Activated CD4-positive, alpha-beta T cell treated with anti-CD3 and anti-CD28 coated beads, Interleukin-2, amount 50 U/mL, for 48 hours (primary cell): ENCODE measurements at regions not wholly inside any gene's neighbourhood (a gene's known extent, or its start where the extent isn't known, plus 50 kb on each side); places are given as distances from the start of the nearest gene placed in this dataset.
A peak's percentile ranks its signal among the peaks of the same experiment; 100 is the strongest.

ENCODE experiments used
- DNase-seq, 2 experiments: peaks; one replicate each; pipeline ENCODE4 v3.0.0-alpha.2; 2020

DNA sequence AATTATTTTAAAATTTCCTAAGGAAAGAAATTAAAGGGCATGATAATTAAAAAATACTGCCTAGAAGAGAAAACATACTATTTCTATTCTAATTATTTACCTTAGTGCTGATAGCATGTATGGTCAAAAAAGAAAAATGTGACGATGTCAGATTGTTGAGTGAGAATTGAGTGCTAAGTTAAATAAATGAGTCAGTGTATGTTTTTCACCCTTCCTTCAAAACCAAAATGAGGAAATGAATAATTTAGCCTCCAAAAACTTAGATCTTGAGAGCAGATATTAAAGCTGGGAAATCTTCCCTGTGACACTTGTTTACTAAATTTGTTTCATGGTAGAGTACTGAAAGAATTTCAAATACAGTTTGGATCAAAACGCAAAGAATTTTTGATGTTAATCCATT is 58.6 kb upstream of the NYAP2 start:
- no peak for DNase-seq

DNA sequence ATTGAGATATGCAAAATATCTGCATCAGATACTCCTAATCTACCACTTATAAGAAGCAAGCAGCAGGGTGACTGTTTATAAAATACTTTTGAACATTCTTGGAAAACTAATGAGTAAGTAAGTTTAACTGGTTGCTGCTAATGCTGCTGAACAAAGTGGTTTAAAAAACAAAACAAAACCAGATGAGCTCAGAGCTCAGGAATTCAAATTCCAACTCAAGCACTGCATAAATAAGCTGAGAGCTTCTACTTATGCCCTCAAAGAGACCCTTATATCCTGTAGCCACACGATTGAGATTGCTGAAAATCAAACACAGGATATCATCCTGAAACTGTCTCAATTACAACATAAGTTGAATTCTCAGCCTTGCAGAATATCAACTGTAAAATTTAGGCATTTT is 62.3 kb upstream of the NYAP2 start:
- no peak for DNase-seq

DNA sequence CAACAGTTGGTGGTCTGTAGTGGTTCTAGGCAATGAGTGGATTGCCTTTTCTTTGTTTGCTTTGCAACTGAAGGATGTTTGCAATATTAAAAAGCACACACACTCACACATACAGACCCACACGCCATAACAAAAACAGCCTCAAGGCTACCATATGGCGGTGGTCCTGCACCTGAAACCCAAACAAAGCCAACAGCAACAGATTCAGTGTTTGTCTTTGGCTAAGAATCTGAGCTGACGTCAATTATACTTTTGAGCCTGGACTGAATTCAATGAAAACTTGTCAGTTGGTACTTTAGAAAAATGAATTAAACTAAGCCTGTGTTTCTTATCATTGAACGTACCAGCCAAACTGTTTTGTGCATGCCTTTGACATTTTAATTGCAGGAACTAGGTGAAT is 65.0 kb upstream of the NYAP2 start:
- DNase-seq, result no peak

DNA sequence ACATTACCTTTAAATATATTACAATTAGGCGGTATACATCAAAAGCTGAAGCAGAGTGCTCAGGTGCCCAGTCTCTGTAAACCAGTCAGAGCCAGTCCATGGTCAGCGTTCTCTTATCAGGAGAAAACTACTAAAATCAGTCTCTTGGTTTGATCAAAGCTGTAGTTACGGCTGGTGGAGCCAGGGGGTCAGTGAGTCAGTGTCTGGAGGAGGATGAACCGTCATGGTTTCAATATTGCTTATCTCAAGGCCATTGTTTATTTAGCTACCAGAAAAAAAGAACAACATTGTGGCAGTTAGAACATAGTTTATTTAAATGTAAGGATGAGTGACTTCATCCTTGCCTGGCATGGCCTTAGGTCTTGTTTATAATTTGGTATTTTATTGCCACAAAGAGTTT is 71.3 kb upstream of the NYAP2 start:
- no peak for DNase-seq

DNA sequence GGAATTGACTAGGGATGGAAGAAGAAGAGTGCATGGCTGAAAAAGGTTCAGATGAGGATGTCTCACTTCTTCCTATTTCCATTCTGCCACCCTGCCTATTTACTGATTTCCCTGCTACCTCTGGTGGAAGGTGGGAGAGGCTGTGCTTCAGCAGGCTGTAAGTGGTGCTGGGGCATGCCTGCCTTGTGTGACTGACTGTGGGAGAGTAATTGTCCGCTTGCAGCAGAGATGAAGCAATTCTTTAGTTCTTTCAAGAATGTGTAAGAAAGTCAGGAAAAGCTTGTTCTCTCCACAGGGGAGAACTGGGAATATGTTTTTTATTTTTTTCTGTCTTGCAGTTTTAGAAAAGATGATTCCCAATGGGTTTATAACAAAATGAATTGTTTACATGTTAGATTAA is 72.5 kb upstream of the NYAP2 start:
- DNase-seq, result no peak

DNA sequence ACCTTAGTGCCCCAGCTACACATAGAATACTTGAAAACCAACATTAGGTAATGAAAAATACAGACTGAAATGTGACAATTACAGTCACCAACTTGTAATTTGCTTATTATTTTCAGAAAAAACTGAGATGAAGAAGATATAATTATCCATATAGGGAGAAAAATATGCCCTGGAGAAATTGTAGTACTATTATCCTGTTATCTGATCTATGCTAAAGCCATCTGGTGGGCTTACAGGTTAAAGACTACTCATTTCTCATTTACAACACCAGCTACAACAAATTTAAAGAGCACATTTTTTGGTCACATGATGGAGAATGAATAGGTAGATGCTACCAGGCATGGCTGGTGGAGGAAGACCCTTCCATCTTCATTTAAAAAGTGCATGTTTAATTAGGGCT is 79.6 kb upstream of the NYAP2 start:
- no peak for DNase-seq

DNA sequence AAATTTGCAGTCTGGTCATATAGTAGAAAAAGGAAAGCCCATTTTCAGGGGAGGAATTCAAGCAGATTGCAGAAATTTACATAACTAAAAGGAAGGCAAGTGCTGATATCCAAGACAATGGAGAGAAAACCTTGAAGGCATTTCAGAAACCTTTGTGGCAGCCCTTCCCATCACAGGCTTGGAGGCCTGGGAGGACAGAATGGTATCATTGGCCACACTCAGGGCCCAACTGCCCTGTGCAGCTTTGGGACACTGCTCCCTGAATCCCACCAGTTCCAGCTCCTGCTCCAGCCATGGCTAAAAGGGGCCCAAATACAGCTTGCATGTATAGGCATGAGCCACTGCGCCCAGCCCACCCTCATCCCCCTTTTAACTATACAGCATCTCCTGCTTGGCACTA is 81.1 kb upstream of the NYAP2 start:
- no peak for DNase-seq

DNA sequence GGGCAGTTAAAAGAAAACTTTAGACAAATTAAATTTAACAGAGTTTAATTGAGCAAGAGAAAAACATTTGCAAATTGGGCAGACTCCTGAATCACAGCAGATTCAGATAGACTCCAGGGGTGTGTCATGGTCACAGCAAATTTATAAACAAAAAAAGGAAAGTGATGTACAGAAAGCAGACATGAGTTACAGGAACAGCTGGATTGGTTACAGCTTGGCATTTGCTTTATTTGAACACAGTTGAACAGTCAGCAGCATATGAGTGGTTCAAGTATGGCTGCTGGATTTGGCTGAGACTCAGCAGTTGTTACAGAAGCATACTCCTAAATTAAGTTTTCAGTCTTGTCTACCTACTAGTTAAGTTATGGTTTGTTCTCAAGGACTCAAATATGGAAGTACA is 82.3 kb upstream of the NYAP2 start:
- DNase-seq, result no peak

DNA sequence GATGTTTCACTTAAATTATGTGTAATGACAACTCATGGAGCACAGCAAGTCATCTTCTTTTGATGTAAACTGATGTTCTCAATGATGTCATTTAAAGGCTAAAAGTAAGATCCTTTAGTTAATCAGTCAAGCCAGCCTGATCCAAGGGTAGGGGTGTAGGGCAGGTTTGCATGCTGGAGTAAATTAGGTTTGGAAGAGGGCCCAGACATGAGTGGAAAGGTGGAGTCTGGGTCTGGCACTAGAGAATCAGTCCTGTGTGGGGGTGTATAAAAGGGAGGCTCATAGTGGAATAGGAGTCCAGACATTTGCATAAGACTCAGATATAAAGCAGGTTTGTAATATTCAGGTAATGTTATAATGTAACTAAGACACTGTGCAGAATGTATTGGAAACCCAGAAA is 88.8 kb upstream of the NYAP2 start:
- no peak for DNase-seq

DNA sequence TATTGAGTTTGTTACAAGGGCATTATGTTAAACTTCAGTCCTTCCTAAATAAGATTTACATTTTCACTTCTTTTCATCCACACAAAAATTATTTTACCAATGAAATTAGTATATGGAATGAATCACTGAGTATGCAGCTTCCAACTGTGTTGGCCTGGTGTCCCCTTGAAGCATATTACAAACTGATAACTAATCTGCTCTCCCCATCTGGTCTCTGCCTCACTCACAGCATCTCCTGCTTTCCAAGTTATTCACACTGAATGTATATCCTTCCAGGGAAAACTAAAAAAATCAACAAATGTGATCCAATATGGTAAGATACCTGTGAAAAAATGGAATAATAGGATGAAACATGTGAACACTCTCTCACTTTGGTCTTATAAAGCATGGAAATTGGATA is 90.0 kb upstream of the NYAP2 start:
- no peak for DNase-seq

DNA sequence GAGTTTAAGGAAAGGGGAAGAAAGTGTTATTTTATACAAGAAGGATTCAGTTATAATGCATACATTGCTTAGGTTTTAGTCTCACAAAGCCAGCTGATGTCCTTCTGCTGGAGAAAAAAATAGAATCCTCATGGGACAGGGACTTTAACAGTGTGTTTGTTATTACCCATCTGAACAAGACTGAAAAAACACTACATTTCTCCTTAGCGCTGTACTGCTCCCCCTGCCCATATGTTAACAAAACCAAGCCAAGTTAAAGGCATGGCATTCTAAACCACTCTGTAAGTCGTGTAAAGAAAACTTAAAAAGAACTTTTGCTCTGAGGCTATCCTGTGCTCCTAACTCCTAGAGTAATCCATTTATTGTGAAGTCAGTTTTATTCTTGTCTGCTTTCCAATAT is 102.6 kb upstream of the NYAP2 start:
- no peak for DNase-seq

DNA sequence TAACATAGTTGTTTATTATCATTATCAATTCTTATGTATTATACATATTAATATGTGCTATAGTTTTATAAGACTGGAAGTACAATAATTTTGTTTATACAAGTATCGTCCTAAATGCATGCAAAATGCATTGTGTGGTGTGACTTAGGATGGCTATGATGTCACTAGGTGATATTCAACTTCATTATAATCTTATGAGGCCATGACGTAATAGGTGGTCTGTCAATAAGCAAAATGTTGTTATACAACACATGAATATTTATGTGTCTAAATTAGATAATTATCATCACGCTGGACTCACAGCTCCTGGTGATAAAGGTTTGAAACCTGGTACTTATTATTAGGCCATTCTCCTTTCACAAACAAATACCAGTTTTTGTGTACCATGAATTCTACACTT is 104.4 kb upstream of the NYAP2 start:
- DNase-seq, result no peak

DNA sequence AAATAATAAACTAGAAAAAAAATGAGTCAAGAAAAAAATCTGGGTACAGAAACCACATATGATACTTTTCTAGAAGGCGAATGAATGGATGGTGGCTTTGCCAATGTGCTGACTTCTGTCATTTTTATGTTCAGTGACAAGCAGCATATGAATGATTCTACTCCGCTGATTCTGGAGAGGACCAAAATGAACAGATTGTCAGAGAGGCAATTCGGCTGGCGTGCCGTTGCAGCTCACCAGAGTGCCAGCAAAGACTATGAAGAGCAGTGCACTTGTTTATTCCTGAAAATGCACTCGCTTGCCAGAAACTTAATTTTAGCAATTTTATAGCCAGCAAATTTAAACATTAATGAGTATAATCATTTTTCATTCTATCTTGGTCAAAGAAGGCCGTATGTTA is 105.9 kb upstream of the NYAP2 start:
- DNase-seq, result no peak

DNA sequence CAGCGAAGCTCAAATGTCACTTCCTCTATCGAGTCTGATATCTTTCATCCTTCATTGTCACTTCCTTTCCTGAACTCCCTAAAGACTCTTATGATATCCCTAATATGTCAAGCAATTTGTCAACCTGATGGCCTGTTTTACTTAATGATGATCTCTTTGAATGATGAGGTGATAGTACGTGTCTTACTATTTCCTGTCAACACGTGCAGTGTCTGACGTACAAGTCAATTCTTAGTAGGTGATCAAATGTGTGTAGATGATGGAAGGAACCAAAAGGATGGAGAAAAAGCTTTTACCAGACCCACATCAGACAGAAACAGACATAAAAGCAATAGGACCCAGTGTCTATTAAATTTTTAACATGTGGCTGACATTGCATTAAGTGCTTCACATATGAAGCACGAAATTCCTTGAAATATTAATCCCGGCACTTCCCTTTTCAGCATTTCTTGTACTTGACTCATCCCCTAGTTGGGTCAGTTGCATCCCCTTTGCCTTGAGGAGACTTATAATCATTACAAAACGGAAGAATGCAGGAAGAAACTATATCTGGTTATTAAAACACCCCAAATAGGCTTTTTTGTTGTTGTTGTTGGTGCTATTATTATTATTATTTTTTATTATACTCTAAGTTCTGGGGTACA is 108.6 kb upstream of the NYAP2 start:
- no peak for DNase-seq

DNA sequence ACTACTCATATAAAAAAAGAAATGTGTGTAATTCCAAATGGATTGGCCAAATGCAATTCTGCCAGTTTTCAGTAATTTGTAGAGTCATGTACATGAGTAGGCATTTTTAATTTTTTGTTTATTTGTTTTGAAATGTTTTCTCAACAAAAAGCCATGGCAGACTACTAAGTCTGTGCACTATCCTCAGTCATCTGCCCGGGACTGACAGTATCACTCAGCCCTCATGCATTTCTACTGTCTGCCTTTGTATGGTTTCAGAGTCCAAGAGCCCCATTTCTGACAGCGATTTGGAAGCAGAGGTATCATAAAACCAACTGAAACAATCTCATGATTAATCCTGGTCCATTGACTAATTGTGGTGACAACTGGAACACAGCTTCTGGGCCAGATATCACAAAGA is 109.9 kb upstream of the NYAP2 start:
- no peak for DNase-seq

DNA sequence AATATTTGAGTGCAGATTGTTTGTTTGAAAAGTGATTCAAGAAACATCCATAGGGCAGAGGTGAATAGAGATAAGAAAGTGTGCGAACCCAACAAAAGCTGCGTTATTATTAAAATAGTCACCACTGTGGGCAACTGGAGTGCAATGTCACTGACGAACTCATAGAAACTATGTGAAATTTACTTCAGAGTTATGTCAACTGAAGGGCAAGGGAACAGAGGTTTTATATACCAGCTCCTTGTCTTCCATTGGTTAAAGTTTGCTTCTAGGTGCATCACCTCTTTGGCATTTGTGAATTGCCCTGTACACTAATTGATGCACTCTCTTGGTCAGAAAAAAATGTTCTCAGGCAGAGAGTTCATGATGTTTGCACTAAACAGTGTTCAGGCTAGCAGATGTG is 110.5 kb upstream of the NYAP2 start:
- DNase-seq, result no peak

DNA sequence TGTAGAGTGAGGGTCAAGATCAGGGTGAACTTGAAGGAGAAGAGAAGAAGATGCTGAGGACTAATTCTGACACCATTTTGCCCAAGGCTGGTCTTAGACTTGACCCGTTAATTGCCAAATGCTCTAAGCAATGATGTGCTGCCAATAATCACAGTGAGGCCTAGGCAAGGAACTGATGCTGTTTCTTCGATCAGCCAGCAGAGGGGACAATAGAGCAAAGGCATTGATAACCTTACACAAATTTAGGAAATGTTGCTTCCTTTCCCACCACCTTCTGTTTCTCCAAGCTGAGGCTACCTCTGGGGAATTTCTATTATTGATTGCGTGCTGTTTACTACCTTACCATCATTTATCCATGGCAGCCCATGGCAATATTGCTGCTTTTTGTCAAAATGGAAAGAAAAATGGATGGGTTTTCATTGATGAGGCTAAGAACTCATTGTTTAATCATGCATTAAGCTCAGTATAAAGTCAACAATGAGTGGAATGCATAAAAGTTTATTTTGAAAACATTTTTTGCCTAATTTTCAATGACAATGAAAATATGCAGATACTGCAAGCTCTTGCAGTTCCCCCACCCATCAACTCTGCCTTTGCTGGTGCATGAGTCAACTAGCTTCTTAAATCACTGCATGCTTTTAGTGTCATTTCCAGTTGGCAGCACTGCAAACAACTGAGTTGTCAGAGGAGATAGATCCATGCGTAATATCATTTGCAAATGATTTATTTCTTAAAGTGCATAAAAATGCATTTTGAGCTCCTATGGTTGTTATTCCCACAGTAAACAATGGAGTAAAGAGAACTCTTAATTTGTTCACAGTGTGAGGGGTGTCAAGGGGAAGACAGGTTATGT is 116.4 kb upstream of the NYAP2 start:
- peak; percentile 2 to 16 for DNase-seq

DNA sequence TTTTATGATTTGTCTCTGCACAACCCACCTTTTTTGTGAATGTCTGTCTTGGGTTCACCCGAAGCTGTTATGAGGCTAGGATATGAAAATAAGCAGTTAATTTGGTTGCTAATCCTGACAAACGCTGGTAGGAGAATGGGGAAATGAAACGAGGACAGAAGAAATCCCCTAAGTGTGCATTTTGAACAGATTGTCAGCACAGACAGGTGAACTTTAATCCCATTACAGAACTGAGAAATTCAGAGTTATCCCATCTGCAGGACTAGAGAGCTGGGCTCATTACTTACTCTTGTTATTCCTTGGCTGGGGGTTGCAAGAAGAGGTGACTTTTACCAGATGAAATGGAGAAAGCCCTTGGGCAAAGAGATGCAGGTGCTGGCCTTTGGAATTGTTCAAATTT is 123.3 kb upstream of the NYAP2 start:
- DNase-seq, result no peak

DNA sequence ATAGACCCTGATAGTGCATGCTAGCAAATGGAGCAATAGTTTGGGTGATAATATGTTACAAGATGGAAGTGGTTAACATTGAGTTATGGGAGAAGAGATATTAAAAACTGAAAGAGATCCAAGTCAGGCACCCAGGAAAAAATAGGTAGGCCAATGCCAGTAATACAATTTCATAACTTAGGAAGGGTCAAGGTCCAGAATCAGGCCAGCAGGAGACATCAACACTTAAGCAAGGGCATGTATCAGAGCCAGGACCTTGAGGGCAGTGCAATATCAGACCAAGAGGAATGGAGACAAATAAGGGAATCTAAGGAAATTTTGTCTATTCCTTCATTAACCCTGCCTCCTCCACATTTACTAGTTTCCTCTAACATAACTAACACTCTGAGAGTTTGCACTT is 124.1 kb upstream of the NYAP2 start:
- no peak for DNase-seq

DNA sequence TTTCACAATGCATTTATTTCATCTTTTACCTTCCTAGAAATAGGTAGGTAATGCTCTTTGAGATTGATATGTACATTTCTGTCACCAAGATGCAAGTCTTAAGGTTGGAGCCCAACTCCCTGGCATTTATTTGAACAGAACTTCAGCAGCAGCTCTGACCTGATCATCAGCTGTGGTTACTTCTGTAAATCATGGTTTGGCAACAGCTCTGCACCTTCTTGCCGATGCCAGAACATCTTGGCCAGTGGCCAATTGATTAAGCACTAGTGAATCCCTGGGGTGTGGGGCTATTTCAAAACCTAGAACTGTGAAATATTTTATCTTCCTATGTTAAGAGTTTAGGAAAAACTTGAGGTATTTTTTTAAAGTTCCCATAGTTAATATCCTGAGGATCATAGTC is 124.8 kb upstream of the NYAP2 start:
- no peak for DNase-seq

DNA sequence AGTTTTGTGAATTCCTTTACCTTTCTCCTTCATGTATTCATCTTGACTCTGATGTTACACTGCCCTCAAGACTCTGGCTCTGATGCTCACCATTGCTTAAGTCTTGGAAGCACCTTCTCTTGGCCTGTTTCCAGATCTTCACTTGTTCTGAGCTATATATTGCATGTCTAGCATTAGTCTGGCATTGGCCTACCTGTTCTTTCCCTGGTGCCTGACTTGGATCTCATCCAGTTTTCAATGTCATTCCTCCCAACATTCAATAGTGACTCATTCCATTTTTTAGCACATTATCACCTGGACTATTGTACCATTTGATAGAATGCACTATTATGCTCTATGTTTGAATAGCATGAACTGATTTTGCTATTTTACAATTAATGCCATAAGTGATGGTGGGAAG is 127.3 kb upstream of the NYAP2 start:
- DNase-seq, result no peak

DNA sequence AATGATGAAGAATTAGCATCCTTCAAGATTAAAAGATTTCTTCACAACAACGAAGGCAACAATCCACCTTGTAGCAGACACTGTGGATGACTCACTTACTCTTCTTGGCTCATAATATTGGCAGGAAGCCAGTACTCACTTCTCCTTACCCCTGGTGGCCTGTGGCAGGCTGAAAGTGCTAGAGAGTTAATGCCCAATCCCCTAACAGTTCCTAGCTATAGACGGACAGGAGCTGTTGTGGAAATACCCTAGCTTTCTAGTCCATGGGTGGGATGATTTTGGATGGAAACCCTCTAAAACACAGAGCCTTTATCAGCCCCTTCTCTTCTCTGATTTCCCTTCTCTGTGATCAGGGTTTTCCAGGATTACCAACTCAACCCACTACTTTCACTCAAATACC is 128.6 kb upstream of the NYAP2 start:
- peak in 1 of 2 experiments; percentile 6 for DNase-seq

DNA sequence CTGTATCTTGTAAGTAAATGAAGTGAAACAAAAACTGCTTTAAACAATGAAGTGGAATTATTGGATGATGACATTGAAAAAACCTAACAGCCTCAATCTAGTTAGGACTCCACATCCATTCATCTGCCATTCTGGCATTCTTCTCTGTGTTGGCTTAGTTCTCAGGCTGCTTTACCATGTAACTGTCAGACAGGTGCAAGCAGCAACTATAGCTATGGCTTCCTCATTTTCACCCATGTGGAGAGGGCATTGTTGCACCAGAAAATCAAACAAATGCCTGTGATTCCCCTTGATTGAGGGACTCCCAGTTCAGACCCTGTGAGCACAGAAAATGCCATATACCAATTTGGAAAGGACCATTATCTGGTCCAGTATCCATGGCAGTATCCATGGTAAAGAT is 129.5 kb upstream of the NYAP2 start:
- no peak for DNase-seq

DNA sequence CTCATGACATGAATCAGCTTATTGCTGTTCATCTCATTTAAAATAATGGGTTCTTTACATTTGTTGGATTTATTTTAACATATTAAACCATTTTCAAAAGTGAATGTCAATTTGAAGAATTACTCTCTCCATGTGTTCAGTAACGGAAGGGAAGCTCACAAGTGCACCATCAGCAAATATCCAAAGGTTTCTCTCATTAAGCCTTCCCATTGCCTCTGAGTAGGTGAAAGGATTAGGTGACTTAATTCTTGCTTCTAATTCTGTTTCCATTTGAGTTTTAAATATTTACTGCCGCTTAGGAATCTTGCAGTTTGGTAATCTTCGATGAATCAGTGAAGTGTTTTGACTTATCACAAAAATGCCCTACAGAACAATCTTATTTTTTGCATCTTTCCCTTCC is 145.1 kb upstream of the NYAP2 start:
- no peak for DNase-seq

DNA sequence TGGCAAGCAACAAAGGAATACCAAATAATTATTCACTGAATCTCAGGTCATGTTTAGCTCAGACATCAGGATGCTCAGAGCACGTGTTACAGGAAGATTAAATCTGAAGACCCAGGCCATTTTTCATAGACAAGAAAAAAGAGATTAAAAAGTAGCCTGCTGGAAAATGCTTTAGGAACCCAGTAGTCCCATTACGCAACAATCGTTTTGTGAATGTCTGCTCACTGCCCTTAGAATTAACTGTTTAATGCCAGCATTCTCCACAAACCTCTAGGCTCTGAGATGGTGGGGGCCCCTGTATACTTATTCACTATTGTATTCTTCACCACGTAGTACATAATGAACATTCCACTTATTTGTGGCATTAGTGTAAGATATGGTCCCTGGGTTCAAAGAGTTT is 154.6 kb upstream of the NYAP2 start:
- DNase-seq, result no peak
